GM03348 (cell line): ENCODE measurements at regions not wholly inside any gene's neighbourhood (a gene's known extent, or its start where the extent isn't known, plus 50 kb on each side); places are given as distances from the start of the nearest gene placed in this dataset.

Source experiments
- DNase-seq: peaks from one replicate; pipeline ENCODE4 v3.0.0; 2012; ENCODE audit warnings: low spot score

DNA sequence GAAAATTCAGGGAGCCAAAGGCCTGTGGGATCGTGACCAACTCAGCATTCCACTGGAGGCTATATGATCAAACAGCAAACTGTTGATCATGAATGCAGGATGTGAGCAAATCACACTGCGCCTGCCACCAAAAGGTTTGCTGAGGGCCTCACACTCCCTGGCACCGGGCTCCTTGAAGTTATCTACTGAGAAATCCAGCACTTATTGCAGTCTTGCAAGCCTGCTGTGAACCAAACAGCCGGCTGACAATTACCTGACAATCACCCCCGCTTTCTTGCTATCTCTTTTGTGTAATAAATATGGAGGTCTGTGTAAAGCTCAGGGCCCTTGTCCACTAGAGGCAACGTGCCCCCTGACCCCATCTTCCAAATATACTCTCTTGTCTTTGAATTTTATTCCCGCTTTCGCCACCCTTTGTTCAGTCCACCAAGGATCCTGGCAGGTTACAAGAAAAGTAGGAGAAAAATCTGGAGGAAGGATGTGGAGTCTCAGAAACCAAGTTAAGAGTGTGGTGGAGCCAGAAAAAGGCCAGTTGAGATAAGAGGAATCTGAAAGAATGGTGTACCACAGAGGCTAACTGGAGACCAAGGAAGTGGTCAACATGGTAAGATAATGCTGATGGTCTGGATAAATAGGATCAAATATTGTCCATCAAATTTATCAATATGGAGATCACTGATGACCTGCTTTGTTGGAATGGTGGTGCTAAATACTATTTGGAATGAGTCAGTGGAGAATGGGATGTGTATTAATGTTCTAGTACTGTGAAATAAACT lies 229.2 kb downstream of the ALX1 start:
- DNase-seq: no peak

DNA sequence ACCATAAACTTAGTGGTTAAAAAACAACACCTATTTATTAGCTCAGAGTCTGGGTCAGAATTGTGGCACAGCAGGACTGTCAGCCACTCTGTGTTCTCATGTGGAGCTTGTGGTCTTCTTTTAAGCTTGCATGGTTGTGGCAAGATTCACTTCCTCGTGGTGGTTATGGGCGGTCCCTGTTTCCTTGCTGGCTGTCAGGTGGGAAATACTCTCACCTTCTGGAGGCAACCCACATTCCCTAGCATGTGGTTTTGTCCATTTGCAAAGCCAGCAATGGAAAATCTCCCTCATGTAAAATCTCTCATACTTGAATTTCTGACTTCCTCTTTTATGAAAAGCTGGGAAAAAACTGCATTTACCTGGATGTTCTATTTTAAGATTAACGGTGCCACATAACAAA lies 229.8 kb downstream of the ALX1 start:
- DNase-seq: no peak

DNA sequence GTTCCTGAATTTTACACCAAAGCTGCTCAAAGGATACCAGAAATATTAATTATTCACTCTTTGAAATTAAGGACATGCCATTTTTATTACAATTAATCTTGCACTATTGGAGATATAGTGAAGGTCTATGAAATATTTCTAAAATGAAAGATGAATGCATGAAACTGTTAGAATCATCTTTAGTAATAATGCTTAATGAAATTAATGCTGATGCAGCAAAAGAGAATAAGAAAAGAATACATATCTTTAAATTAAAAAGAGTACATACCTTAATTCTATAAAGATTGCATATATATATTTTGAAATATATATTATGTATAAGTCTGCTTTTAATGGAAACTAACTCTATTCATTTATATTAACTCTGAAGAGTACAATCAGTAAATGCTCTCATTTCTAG lies 236.0 kb downstream of the ALX1 start:
- no peak for DNase-seq

DNA sequence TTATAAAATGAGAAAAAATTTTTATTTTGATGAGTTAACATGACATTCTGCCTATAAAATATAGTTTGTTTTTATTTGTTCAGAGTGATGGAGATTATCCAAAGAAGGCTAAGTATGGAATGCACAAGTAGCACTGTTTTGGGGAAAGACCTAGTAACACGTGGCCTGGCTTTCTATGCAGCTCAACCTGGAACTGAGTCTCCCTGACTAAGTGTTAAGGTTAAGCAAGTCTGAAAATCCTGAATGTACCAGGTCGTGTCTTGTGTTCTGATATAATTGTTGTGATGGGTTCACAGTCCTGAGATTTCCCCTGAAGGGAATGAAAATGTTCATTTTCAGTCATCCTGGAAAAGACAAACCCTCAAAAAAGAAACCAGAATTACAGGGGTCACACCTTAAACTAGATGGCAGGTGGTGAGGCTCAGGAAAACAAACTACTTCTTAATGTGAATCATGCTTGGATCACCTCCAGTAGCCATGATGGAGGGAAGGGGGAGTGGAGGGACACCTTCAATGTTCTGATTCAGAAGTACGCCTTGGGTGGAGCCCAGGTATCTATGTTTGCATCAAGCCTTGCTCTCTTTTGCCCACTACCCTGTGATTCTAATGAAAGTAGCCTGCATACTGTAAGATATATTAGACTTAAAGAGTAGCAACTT lies 236.8 kb downstream of the ALX1 start:
- DNase-seq: no peak

DNA sequence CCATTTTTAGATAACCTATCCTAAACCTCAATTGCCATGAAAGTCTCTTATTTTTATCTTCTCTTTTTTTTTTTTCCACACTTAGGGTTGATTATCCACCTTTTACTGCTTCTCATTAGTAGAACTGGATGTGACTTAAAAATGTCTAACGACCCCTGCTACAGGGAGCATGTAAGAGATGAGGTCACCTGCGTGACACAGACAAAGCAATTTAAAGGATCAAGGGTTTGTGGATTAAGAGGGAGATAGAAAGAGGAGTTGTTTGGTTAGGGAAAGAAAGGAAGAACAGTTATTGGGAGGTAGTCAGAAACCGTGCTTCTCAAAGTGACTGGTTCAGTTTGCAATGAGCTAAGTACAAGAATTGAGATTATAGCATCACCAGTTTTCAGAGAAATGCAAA lies 239.1 kb downstream of the ALX1 start:
- DNase-seq: no peak

DNA sequence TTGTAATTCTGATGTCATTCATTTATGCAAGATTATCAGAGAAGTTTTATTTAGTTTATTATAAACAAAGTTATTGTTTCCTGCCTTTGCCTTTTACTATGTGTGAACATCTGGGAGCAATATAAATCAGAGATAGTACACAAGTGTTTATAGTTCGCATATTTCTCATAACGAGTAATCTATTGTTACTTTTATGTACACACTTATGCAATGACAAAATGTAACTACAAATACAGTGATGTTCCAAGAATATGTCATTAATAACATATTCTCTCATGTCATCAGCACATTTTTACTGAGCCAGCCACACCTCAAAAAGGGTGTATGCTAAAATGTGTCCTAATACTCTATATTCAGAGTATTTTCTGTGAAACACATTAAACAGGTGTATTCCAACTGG lies 243.2 kb downstream of the ALX1 start:
- DNase-seq: no peak

DNA sequence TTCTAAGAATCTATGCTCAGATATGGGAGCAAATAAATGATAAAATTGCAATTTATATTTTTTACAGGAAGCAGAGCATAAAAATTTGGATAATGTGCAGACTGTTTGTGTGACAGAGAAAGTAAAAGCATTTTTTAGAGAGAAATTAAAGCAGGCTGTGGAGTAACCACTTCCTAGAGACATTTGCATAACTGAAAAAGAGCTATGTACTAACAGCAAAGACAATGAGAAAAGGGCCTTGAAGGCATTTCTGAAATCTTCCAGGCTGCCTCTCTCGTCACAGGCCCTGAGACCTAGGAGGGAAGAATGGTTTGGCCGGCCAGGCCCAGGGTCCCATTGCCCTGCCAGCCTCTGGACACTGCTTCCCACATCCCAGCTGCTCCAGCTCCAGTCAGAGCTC lies 247.2 kb downstream of the ALX1 start:
- no peak for DNase-seq

DNA sequence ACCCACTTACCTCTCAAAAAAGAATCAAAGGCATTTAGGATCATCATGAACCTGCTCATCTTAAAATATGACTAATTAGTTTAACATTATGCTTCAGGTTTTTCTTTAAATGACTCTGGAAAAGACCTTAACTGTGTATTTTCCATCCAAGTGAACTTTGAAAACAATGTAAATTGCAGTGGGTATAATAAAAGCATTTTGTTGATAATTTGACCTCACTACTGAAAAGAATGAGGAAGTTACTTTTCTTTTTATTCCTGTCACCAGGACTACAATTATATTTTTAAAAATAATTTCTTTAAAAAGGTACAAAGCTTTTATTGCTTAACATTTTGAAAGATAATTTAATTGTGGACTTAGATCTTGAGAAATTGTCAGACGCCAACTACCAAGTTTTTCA lies 249.9 kb downstream of the ALX1 start:
- no peak for DNase-seq

DNA sequence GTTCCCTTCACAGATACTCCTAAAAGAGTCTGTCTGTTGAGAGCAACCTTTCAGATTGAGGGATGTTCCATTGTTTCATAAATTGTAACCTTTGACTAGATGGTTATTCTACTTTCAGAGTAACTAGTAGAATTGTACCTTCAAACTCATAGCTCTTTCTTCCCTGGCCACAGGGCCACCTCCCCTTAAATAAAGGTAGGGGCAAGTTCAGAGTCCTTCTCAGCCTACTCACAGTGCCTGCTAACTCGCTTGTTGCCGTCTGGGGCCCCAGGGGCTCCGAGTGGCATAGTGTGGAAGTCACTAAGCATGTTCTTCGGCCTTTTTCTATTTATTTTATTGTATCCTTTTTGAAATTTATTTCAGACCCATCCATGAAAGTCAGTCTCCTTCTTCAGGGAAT lies 250.4 kb downstream of the ALX1 start:
- no peak for DNase-seq

DNA sequence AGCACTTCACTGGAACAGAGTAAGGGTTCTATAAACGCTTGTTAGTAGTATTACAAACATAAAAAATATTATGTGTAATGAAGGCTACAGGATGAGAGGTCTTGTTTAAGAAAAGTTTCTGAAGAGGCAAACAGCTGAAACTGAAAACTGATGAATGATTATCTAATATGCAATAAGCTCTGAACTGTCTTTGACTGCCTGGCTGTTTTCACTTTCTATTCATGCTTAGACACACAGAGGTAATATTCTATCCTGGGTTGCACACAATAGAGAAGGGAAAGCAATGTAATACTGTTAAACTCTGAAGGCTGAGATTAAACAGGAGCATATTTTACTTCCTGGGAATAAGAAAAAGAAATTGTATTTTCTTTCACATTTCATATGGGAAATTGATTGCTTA lies 251.3 kb downstream of the ALX1 start:
- DNase-seq: no peak

DNA sequence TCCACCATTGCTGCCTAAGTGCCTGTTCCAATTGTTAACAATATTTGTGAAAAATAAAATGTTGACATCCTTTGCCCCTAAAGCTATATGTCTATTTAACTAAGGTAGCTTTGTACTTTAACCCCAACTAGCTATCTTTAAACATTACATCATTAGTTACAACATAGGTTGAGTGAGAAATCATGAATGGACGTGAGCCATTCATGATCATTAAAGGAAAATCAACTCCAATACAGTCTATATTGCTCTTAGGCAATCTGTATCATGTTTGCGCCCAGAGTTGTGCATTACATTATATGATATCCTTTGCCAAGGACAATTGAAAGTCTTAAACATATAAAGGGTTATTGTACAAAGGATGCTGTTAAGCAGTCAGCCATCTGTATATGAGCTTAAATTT lies 269.6 kb downstream of the ALX1 start:
- no peak for DNase-seq

DNA sequence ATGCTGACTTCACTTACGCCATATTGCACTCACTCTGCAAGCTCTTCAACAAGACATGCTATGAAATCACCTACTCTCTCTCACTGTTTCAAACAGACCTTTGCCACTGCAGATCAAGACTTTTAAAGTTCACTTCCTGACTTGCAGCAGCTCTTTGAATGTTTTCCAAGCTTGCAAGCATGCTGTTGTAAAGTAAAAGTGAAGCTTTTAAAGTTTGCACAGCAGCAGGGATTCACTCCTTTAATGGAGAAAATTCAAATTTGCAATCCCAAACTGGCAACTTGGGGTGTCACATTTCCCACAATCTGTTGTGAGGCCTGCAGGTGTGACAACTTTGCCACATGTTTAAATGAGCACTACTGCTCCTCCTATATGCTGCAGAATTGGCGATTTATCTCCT lies 270.9 kb downstream of the ALX1 start:
- no peak for DNase-seq

DNA sequence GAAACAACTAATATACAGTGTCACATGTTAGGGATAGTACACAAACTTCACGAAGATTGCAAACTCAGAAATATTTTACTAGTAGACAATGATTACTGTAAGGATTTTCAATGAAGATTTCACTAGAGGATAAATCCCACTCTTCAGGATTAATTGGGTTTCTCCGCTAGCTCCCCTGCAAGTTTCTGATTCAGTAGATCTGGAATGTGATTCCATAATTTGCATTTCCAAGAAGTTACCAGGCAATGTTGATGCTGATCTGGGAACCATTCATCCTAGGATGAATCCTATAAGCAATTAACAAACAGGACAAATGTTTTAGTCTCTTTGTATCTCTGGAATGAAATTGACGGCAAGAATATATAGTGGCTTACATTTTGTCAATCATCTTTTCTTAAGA lies 272.4 kb downstream of the ALX1 start:
- no peak for DNase-seq

DNA sequence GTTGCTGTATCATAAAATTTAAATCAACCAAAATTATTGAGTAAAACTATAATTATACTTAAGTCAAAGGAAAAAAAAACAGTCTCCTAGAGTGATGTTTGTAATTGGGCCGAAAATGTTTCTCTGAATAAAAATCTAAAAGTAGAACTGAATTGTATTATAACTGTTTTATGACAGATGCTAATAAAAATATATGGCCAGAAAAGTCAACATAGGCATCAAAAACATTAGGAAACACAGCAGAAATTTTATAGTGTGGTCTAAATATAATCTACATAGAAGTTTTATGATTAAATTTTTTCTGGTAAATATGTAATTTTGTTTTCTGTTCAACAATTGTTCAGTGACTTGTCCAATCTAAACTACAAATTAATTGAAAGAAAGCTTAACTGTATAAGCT lies 277.8 kb downstream of the ALX1 start:
- DNase-seq: no peak

DNA sequence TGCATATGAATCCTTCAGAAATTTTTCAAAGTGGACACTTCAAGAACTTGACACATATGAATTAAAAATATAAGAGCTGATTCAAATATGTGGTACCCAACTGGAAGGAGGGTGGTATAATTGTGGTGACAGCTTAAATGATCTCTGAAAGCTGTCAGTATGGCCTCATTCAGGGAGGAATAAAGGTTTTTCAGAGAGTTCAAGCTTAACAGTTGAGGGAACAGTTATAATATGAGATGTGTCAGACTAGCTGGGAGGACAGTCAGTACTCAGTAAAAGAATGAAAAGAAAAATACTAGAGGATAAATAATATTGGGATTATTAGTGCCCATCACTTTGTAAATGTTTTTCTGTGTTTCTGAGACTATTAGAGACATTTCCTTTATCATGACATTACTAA lies 277.5 kb downstream of the RASSF9 start:
- DNase-seq: no peak

DNA sequence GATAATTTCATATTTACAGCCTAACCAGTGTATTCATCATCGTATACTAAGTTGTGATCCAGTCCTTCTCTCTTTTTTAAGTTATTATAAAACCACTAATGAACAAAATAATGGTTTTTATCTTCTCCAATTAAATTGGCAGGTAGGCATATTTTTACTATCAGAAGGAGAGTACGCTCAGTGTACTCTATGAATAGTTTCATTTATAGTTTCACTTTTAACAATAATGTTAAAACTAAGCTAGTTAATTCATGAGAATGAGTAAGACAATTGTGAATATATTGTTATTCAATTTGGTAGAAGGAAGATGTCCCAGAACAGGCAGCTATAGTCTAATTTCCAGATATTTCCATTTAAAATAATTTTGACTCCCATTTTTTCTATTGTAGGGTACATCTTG lies 277.1 kb downstream of the RASSF9 start:
- DNase-seq: no peak

DNA sequence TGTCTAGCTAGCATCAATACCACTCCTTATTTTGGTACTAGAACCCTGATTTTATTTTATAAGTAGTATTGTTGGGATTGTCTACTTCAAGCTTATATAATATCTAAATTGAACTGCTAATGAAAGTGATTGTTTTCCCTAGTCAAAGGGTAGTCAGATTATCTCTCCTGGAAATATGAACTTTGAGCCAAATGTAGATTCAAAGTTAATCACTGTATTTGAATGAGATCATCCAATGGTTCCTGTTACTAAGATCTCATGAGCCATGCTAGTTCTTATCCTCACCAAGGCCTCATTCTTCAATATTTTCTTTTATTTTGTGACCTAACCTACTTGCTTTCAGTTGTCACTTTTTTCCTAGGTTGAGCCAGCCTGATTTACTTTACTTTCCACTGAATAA lies 276.7 kb downstream of the RASSF9 start:
- no peak for DNase-seq

DNA sequence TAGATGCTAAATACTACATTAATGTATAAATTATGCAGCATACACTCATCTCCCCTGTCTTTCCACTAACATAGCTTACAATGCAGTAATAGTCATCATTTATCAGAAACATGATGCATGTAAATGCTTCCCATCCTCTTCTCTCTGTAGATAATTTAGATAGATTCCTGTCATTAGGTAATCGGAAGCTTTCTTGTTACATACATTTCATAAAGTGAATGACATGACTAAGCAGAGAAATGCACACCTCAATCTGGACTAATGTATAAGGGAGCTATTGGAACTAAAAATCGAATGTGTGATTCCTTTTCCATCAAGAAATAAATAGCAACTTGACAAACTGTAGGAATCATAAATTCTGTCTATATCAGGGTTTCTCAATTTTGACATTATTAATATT lies 273.4 kb downstream of the RASSF9 start:
- DNase-seq: no peak

DNA sequence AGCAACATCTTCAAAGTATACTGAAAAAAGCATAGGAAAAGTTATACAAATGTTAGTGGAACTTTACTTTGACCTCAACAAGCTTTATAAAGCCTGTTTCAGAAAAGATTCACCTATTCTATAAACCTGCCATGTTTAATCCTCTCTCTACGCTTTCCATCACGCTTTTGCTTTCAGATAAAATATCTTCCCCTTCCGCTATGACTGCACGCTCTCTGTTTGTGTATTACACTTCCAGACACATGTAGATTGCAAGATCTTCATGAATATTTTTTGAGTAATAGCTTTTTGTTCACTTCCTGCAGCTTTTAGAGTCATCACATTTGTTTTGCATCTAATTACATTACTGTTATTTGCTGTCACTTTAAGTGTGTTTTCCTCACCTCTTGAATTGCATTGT lies 271.4 kb downstream of the RASSF9 start:
- no peak for DNase-seq

DNA sequence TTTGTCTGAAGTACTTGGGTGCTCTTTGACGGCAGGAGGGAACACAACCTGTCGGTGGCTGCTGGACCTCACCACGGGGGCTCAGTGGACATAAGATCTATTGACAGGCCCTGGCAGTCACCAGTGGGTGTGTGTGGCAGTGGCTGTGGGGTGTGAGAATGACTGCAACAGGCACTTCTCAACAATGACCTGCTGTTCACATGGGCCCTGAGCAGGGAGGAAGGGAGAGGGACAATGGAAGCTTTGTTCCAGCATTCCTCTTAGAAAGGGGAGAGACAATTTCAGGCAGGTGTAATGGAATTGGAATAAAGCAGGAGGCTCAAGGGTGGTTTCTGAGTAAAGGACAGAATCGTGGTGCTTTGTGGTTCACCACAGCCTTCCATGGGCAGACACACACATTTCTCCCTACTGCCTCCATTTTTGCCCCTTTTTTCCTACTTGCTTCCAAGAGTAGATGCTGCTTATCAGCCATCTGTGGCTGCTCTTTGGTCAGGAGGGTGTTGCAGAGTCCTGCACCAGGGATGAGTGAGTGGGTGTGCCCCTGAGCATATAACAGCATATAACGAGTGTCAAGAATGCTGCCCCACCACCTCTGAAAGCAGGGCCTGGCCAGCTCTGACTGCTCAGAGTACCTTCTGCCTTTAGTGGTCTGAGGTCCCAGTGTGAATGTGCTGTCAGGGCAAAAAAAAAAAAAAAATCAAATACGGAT lies 267.7 kb downstream of the RASSF9 start:
- no peak for DNase-seq

DNA sequence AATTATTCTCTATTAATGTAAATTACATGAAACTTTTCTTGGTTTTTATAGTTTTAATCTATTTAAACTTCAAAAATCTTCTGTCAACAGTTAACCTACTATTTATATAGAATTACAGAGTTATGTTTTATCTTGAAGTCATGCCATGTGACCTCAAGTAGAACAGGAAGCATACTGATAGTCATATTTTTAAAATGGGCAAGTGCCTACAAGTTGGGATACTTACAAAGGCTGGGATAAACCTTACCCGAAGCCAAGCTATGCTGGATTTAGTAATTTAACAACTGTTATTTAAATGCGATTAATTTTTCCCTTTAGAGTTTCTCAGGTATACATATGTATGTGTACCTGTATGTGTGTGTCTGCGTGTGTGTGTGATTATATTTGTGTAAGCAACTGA lies 266.9 kb downstream of the RASSF9 start:
- DNase-seq: no peak

DNA sequence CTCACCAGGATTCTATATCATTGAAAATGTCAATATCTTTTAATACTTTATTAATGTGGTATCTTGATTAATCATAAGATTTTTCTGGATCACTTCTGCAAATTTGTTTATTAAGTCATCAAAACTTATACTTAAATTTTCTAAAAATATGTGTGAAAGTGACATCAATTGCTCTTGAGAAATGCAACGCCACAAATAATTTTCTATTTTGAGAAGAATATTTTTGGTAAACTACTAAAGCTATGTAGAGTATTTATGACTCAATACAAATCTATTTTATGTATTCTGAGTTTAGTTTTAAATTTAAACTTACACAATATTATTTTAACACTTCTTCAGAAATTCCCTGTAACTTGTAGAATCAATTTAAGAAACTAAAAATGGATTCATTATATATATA lies 263.3 kb downstream of the RASSF9 start:
- peak; percentile 15 for DNase-seq

DNA sequence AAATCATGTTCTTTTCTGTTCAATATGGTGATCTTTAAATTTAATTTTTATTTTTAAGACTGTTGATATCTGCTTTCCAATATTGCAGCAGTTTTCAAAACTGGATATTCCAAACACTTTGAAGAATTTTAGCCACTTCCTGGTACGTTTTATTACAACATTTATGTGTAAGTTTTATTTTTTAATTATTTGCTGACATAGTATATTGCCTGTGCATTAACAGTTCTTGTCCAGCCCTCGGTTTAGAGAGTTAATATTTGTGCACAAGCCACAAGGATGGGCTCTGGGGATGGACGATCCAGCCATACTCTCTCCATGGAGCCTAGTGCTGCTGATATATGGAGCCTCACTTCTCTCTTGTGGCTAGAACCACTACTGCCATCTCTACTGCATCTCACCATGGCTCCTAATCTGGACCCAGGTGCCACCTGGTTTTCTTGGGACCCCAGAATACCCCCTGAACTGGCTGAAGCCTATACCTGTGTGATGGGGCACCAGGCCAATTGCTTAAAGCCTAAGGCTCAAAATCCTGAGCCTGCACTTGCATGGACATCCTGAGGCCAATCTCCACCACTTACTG lies 262.5 kb downstream of the RASSF9 start:
- DNase-seq: no peak
